ENCODE measurements at regions not wholly inside any gene's neighbourhood (a gene's known extent, or its start where the extent isn't known, plus 50 kb on each side); places are given as distances from the start of the nearest gene placed in this dataset.

DNA sequence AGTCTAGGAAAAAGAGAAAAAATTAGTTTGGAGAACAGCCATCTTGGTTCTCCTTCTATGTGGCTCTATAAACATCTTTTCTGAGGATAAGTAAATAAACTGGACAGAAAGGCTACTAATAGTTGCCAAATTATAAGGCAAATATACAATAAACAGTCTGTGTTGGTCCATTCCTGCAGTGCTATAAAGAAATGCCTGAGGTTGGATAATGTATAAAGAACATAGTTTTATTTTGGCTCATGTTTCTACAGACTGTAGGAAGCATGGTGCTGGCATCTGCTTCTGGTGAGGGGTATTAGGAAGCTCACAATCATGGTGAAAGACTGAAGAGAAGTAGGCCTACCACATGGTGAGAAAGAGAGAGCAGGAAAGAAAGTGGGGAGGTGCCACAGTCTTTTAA lies 209.7 kb downstream of the MACC1 start:
- H3K4me3 ChIP-seq (ENCODE audit: low read depth, low read length), result no peak overlapping the region
- TF ChIP-seq, protein P1, sequence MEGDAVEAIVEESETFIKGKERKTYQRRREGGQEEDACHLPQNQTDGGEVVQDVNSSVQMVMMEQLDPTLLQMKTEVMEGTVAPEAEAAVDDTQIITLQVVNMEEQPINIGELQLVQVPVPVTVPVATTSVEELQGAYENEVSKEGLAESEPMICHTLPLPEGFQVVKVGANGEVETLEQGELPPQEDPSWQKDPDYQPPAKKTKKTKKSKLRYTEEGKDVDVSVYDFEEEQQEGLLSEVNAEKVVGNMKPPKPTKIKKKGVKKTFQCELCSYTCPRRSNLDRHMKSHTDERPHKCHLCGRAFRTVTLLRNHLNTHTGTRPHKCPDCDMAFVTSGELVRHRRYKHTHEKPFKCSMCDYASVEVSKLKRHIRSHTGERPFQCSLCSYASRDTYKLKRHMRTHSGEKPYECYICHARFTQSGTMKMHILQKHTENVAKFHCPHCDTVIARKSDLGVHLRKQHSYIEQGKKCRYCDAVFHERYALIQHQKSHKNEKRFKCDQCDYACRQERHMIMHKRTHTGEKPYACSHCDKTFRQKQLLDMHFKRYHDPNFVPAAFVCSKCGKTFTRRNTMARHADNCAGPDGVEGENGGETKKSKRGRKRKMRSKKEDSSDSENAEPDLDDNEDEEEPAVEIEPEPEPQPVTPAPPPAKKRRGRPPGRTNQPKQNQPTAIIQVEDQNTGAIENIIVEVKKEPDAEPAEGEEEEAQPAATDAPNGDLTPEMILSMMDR (conservative IDR thresholded peaks at IDR 0.05; ENCODE audit: low read depth, low read length), result no peak
- no peak for DNase-seq (ENCODE audit: low read depth)

DNA sequence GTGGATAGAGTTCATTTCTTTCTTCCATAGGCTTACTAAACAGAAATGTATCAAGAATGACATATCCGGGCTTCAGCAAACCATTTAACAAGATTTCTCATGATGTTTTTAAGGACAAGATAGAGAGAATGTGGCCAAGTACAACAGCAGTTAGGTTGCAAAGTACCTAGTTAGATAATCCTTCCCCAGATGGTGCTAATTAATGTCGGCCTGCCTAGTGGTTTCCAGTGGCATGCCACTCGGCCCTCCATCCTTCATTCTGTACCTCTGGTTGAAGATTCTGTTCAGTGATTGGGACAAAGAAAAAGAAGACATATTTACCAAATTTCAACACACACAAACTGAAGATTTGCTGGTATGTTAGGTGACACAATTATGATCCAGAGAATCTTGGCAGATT lies 212.1 kb downstream of the MACC1 start:
- DNase-seq (ENCODE audit: low read depth), result no peak
- TF ChIP-seq, protein P1 (conservative IDR thresholded peaks at IDR 0.05; ENCODE audit: low read depth, low read length), result no peak
- no peak overlapping the region for H3K4me3 ChIP-seq (ENCODE audit: low read depth, low read length)

DNA sequence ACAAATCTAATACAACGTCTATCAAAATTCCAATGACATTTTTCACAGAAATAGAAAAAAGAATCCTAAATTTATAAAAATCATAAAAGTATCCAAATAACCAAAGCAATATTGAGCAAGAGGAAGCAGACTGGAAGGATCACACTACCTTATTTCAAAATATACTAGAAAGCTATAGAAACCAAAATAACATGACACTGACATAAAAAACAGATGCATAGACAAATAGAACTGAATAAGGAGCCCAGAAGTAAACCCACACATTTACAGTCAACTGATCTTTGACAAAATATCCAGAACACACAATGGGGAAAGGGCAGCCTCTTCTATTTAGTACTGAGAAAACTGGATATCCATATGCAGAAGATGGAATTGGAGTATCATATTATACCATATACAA lies 217.5 kb downstream of the MACC1 start:
- no peak for DNase-seq (ENCODE audit: low read depth)
- TF ChIP-seq, protein P1 (conservative IDR thresholded peaks at IDR 0.05; ENCODE audit: low read depth, low read length), result no peak
- no peak overlapping the region for H3K4me3 ChIP-seq (ENCODE audit: low read depth, low read length)

DNA sequence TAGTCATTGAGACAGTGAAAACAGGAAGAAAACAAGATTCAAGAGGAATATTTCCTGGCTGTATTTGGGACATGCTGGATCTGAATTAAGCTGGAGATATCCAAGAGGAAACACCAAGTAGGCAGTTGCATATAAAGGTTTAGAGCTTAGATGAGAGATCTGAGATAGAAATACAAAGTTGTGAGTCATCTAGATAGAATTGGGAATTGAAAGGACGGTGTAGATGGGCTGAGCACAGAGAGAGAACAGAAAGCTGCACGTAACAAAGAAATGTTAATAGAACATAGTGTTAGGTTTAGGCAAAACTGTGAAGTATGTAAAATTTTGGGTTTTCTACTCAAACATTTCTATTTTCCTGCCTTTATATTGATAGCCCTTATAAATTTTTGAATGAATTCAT lies 218.5 kb upstream of the TMEM196 start:
- TF ChIP-seq, protein P1 (conservative IDR thresholded peaks at IDR 0.05; ENCODE audit: low read depth, low read length), result no peak
- DNase-seq (ENCODE audit: low read depth), result no peak
- H3K4me3 ChIP-seq (ENCODE audit: low read depth, low read length), result no peak overlapping the region

DNA sequence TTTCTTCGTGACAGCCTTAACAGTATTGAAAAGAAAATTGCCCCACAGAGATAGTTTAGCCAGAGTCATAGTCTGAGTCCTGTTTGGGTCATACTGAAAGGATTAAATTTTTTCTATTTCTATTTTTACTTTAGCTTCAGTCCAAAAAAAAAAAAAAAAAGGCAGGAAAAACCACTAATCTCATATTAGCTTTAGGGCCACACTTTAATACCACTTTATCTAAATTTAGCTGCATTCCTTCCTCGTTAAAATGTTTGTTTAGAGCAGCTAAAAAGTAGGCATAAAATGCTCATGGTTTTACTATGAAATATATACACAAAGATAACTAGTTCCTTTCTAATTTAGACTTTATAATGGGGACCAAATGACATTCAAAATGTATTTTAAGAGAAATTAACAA lies 216.5 kb upstream of the TMEM196 start:
- TF ChIP-seq, protein P1 (conservative IDR thresholded peaks at IDR 0.05; ENCODE audit: low read depth, low read length), result no peak
- no peak for DNase-seq (ENCODE audit: low read depth)
- H3K4me3 ChIP-seq (ENCODE audit: low read depth, low read length), result no peak overlapping the region

DNA sequence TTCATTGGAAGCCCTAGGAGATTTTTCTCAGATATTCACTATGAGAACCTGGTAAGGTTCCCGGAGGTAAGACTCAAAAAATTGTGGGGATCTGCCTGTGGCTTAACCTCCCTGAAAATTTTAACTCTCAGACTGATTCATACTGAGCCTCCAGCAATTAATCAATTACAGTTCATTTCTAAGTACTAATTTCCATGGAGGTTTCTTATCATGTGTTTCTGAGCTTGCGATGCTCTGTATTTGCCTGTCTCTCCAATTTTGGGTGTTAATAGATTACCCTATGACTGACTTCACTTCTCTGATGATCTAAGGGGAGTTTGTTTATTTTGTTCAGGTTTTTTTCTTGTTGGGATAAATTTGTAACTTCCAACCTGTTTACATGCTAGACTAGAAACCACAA lies 215.4 kb upstream of the TMEM196 start:
- no peak overlapping the region for H3K4me3 ChIP-seq (ENCODE audit: low read depth, low read length)
- no peak for DNase-seq (ENCODE audit: low read depth)
- TF ChIP-seq, protein P1 (conservative IDR thresholded peaks at IDR 0.05; ENCODE audit: low read depth, low read length), result no peak

DNA sequence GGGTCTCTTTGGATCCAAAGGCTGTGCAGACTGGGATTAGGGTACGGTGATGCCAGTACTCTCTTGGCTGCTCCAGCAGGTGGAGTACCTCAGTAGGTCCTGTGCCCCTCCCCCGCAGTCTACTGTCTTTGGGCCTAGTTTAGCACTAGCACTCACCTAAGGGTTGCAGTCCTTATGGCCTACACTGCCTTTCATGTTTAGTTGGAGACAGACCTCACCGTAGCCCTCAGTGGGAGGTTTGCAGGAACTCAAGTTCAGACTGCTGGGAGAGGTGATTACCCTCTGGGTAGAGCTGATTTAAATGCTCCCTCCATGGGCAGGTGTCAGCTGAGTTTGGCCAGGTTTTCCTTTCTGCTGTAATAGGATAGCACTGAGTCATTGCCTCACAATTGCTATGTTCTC lies 210.8 kb upstream of the TMEM196 start:
- H3K4me3 ChIP-seq (ENCODE audit: low read depth, low read length), result no peak overlapping the region
- DNase-seq (ENCODE audit: low read depth), result no peak
- TF ChIP-seq, protein P1 (conservative IDR thresholded peaks at IDR 0.05; ENCODE audit: low read depth, low read length), result no peak

Measured in epithelial cell of proximal tubule (primary cell).